Ascending aorta (tissue), 2 donors: ENCODE measurements at regions not wholly inside any gene's neighbourhood (a gene's known extent, or its start where the extent isn't known, plus 50 kb on each side); places are given as distances from the start of the nearest gene placed in this dataset.

Source experiments
- DNase-seq, 2 donors: peaks; one replicate each; pipeline ENCODE4 v3.0.0-alpha.2; 2019; ENCODE audit warnings: low spot score in 2 of 2
- H3K27ac ChIP-seq, 2 donors: fragments of 200-600 bp; sonication (generic); one replicate each; pipeline ENCODE4 v1.5.1; 2016 to 2017; ENCODE audit warnings: mild to moderate bottlenecking in 1 of 2
- H3K27me3 ChIP-seq: fragments of 200-600 bp; sonication (generic); one replicate; pipeline ENCODE4 v1.5.1; 2017
- H3K36me3 ChIP-seq, 2 donors: fragments of 200-600 bp; sonication (generic); one replicate each; pipeline ENCODE4 v1.5.1; 2016
- H3K4me1 ChIP-seq, 2 donors: fragments of 200-600 bp; sonication (generic); one replicate each; pipeline ENCODE4 v1.5.1; 2016 to 2017; ENCODE audit warnings: mild to moderate bottlenecking in 1 of 2
- H3K4me3 ChIP-seq, 2 donors: fragments of 200-600 bp; sonication (generic); one replicate each; pipeline ENCODE4 v1.5.1; 2016 to 2017; ENCODE audit warnings: mild to moderate bottlenecking in 1 of 2
- H3K9me3 ChIP-seq, 2 donors: fragments of 200-600 bp; sonication (generic); one replicate each; pipeline ENCODE4 v1.5.1; 2016
- intact Hi-C: fragments of 100-400 bp; cut with DNase I; formaldehyde crosslinking; loops from one replicate; pipeline ENCODE4 v1.15.1; 2023
- TF ChIP-seq, protein P1 (sequence below), 3 experiments: fragments of 200-600 bp in 2 of 3; fragments of 450-650 bp in 1 of 3; sonication (generic) in 2 of 3; IDR thresholded peaks; one replicate each; pipeline ENCODE4 v1.5.1; 2016 to 2019; ENCODE audit warnings: antibody characterized with exemption in 3 of 3, mild to moderate bottlenecking in 1 of 3, moderate library complexity in 1 of 3

DNA sequence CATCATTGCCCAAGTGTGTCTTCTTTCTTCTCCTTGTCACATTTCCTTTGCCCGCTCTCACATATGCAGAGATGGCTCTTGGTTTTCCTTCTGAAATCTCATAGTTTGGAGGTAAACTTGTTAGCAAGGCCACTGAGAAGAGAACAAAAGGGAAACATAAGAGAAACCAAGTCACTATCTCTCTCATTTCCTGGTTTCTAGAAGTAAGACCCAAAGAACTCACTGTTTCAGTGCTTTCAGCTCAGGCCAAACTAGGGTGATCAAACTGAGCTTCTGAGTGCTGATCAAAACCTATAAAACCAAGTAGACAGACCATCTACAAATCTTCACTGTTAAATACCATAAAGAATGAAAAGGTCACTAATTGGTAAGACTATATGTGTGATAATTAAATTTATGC lies 275.4 kb upstream of the BTG1 start:
- intact Hi-C loops, result no loop called here
- Histone ChIP-seq H3K4me1 (no peaks in the 10 kb centered on the region), H3K27me3 (no peaks in the 10 kb centered on the region), H3K27ac (no peak overlapping the region), H3K36me3 (no peaks in the 10 kb centered on the region), H3K4me3 (no peak overlapping the region), H3K9me3 (no peaks in the 10 kb centered on the region)
- TF ChIP-seq, protein P1, sequence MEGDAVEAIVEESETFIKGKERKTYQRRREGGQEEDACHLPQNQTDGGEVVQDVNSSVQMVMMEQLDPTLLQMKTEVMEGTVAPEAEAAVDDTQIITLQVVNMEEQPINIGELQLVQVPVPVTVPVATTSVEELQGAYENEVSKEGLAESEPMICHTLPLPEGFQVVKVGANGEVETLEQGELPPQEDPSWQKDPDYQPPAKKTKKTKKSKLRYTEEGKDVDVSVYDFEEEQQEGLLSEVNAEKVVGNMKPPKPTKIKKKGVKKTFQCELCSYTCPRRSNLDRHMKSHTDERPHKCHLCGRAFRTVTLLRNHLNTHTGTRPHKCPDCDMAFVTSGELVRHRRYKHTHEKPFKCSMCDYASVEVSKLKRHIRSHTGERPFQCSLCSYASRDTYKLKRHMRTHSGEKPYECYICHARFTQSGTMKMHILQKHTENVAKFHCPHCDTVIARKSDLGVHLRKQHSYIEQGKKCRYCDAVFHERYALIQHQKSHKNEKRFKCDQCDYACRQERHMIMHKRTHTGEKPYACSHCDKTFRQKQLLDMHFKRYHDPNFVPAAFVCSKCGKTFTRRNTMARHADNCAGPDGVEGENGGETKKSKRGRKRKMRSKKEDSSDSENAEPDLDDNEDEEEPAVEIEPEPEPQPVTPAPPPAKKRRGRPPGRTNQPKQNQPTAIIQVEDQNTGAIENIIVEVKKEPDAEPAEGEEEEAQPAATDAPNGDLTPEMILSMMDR (IDR thresholded peaks at IDR 0.05), result no peak
- DNase-seq, result no peak

DNA sequence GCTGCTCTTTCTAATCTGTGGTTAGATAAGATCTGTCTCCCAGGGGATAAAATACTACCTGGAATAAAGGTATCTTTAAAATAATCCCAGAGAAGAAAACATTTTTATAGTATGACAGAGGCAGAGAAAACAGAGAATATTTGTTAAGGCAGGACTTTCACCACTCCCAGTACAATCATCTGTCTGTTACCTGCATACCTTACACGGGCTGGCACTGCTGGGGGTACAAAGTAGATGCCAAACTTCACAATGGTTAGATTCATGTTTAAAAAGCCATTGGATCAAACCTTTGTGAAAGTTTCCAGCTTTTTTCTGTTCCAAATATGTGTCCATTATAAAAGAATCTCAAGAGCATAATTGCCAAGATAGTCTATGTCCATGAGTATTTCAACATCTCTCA lies 273.6 kb upstream of the BTG1 start:
- intact Hi-C loops, result no loop called here
- Histone ChIP-seq H3K36me3 (no peaks in the 10 kb centered on the region), H3K4me1 (no peaks in the 10 kb centered on the region), H3K4me3 (no peak overlapping the region), H3K27ac (no peak overlapping the region), H3K27me3 (no peaks in the 10 kb centered on the region), H3K9me3 (no peaks in the 10 kb centered on the region)
- TF ChIP-seq, protein P1 (IDR thresholded peaks at IDR 0.05), result no peak
- DNase-seq, result no peak

DNA sequence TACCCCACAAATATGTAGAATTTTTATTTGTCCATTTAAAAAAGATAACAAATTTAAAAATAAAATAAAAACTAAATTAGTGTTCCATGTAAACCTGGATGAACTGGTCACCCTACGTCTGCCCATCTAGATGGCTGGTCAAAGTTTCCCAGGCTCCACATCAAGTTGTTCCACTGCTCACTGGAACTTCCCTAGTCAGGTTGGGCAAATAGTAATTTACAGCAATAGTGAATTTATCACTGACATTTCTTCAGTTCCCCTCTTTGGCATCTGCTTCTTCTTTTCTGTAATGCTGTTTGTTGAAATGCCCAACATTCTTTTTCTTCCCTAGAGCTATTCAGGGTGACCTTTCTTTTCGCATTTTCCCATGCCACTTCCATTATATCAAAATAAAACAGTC lies 272.7 kb upstream of the BTG1 start:
- TF ChIP-seq, protein P1 (IDR thresholded peaks at IDR 0.05), result no peak
- Histone ChIP-seq H3K27me3 (no peaks in the 10 kb centered on the region), H3K9me3 (no peaks in the 10 kb centered on the region), H3K27ac (no peak overlapping the region), H3K4me1 (no peaks in the 10 kb centered on the region), H3K36me3 (no peaks in the 10 kb centered on the region), H3K4me3 (no peak overlapping the region)
- no peak for DNase-seq
- intact Hi-C loops, result no loop called here

DNA sequence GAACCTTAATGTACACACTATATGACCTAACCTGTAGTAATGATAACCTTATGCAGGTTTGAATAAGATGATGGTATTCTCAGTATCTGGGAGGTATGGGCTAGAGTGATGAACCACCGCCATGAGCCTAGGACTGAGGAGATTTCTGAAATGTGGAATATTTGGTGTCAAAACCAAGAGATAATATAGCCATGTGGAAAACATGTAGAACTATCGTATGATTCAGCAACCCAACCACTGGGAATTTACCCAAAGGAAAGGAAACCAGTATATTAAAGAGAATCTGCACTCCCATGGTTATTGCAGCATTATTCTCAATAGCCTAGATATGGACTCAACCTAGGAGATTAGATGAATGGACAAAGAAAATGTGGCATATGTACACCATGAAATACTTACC lies 271.7 kb upstream of the BTG1 start:
- Histone ChIP-seq H3K27ac (no peak overlapping the region), H3K9me3 (no peaks in the 10 kb centered on the region), H3K27me3 (no peaks in the 10 kb centered on the region), H3K4me1 (no peaks in the 10 kb centered on the region), H3K4me3 (no peak overlapping the region), H3K36me3 (no peaks in the 10 kb centered on the region)
- intact Hi-C loops, result no loop called here
- DNase-seq, result no peak
- TF ChIP-seq, protein P1 (IDR thresholded peaks at IDR 0.05), result no peak

DNA sequence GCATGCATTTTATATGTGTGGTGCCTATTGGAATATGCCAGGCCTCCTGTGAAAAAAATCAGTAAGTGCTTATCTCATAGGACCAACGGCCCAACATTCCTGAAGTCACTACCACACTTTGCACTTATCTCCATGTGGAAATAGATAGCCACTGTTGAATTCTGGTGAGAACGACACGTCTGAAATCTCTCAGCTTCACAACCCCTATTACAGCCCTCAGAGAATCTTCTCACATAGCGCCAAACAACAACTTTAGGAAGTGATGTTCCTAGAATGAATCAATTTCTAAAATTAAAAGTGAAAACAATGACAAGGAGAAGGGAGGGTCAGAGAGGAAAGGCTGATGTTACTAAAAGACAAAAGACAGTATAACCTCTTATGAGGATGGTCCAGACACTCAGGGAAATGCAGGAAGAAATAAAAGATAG lies 270.8 kb upstream of the BTG1 start:
- Histone ChIP-seq H3K36me3 (no peaks in the 10 kb centered on the region), H3K27ac (no peak overlapping the region), H3K4me1 (no peaks in the 10 kb centered on the region), H3K27me3 (no peaks in the 10 kb centered on the region), H3K4me3 (no peak overlapping the region), H3K9me3 (no peaks in the 10 kb centered on the region)
- no peak for DNase-seq
- intact Hi-C loops, result no loop called here
- TF ChIP-seq, protein P1 (IDR thresholded peaks at IDR 0.05), result no peak
